ENCODE measurements at regions not wholly inside any gene's neighbourhood (a gene's known extent, or its start where the extent isn't known, plus 50 kb on each side); places are given as distances from the start of the nearest gene placed in this dataset.

DNA sequence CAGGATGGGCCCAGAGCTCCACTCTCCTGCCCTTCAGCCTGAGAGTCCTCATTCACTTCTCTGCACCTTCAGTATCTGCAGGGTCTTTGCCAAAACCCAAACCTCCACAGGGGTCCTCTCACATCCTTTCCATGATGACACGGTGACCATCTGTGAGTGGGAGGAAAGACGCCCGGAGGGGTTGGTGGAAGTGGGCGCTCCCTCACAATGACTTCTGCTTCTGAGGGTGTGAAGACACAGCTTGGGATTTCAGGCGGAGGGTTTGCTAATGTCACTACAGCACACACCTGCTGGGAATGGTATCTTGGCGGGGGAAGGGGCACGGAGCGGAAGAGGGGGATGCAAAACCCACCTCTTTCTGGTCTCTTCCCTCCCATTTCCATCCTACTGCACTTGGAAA is 115.1 kb upstream of the SDK2 start:
- Histone ChIP-seq H3K27me3 (ENCODE audit: insufficient read depth, low read depth, low read length) (no peaks in the 10 kb centered on the region), H3K27ac (ENCODE audit: low read length) (no peak overlapping the region), H3K36me3 (ENCODE audit: insufficient read depth, low read length) (no peaks in the 10 kb centered on the region)

GRCh38 chr17:73759734-73760438 is 115.6 kb upstream of the SDK2 start:
- Histone ChIP-seq H3K4me3 (ENCODE audit: low read length) (no peak overlapping the region), H3K27me3 (ENCODE audit: insufficient read depth, low read depth, low read length) (no peaks in the 10 kb centered on the region), H3K9me2 (ENCODE audit: insufficient read depth, low read length) (no peaks in the 10 kb centered on the region), H3K27ac (ENCODE audit: low read length) (no peak overlapping the region), H3K4me2 (ENCODE audit: low read length) (no peak overlapping the region), H3K79me2 (replicated peaks; ENCODE audit: insufficient read depth, low read length) (no peaks in the 10 kb centered on the region), H3K36me3 (ENCODE audit: insufficient read depth, low read length) (no peaks in the 10 kb centered on the region), H4K20me1 (ENCODE audit: insufficient read depth) (no peaks in the 10 kb centered on the region), H3F3A (ENCODE audit: insufficient read depth, low read length, poor library complexity, severe bottlenecking) (no peaks in the 10 kb centered on the region), H3K9me3 (ENCODE audit: low read length) (no peaks in the 10 kb centered on the region), H3K9ac (ENCODE audit: low read length) (no peak overlapping the region), H2AFZ (ENCODE audit: low read depth, low read length) (no peak overlapping the region)
- no peak for TF ChIP-seq TAF1 (IDR thresholded peaks at IDR 0.05; ENCODE audit: low read depth)
- TF ChIP-seq SMC3 (conservative IDR thresholded peaks at IDR 0.05; ENCODE audit: poor library complexity): no peak
- no peak for TF ChIP-seq EZH2 (IDR thresholded peaks at IDR 0.05; ENCODE audit: borderline replicate concordance, insufficient read depth, low read length, poor library complexity, severe bottlenecking)
- no peak for TF ChIP-seq MXI1 (conservative IDR thresholded peaks at IDR 0.05; ENCODE audit: poor library complexity, severe bottlenecking)
- TF ChIP-seq POLR2AphosphoS5 (IDR thresholded peaks at IDR 0.05): no peak
- no peak for TF ChIP-seq REST (IDR thresholded peaks at IDR 0.05; ENCODE audit: borderline replicate concordance)

More for the DNA sequence above, 115.1 kb upstream of the SDK2 start:
- no peak for TF ChIP-seq REST (IDR thresholded peaks at IDR 0.05; ENCODE audit: borderline replicate concordance)
- no peak for TF ChIP-seq RAD21 (conservative IDR thresholded peaks at IDR 0.05)
- TF ChIP-seq POLR2AphosphoS5 (IDR thresholded peaks at IDR 0.05): no peak
- TF ChIP-seq TAF1 (IDR thresholded peaks at IDR 0.05; ENCODE audit: low read depth): no peak
- TF ChIP-seq CTCF (IDR thresholded peaks at IDR 0.05; ENCODE audit: poor library complexity, severe bottlenecking): no peak
- TF ChIP-seq EP300 (conservative IDR thresholded peaks at IDR 0.05; ENCODE audit: poor library complexity, severe bottlenecking): no peak
- no peak for TF ChIP-seq SMC3 (conservative IDR thresholded peaks at IDR 0.05; ENCODE audit: poor library complexity)
- TF ChIP-seq MXI1 (conservative IDR thresholded peaks at IDR 0.05; ENCODE audit: poor library complexity, severe bottlenecking): no peak
- no peak for TF ChIP-seq EZH2 (IDR thresholded peaks at IDR 0.05; ENCODE audit: borderline replicate concordance, insufficient read depth, low read length, poor library complexity, severe bottlenecking)
- no peak overlapping the region for H3K4me3 ChIP-seq (ENCODE audit: low read length)
- no peak overlapping the region for H3K9ac ChIP-seq (ENCODE audit: low read length)
- no peaks in the 10 kb centered on the region for H3K79me2 ChIP-seq (replicated peaks; ENCODE audit: insufficient read depth, low read length)
- H3K4me2 ChIP-seq (ENCODE audit: low read length): no peak overlapping the region
- H3F3A ChIP-seq (ENCODE audit: insufficient read depth, low read length, poor library complexity, severe bottlenecking): no peaks in the 10 kb centered on the region
- no peaks in the 10 kb centered on the region for H3K9me3 ChIP-seq (ENCODE audit: low read length)
- no peaks in the 10 kb centered on the region for H4K20me1 ChIP-seq (ENCODE audit: insufficient read depth)
- H2AFZ ChIP-seq (ENCODE audit: low read depth, low read length): no peak overlapping the region
- no peaks in the 10 kb centered on the region for H3K9me2 ChIP-seq (ENCODE audit: insufficient read depth, low read length)

All from neural cell (in vitro differentiated cells).